ENCODE measurements at regions not wholly inside any gene's neighbourhood (a gene's known extent, or its start where the extent isn't known, plus 50 kb on each side); places are given as distances from the start of the nearest gene placed in this dataset.

- H3K36me3 ChIP-seq (ENCODE audit: control insufficient read depth, insufficient read depth, low read length) = no peaks in the 10 kb centered on the region
- DNase-seq = no peak
- H3K27me3 ChIP-seq (ENCODE audit: control insufficient read depth, insufficient read depth, low read length, poor library complexity, severe bottlenecking) = no peaks in the 10 kb centered on the region
- no peak for TF ChIP-seq CTCF (conservative IDR thresholded peaks at IDR 0.05)
- no peak overlapping the region for H3K27ac ChIP-seq (ENCODE audit: low read depth, low read length)
- 94 to 100% methylated on average over 1 to 3 of the region's 3 CpGs for WGBS, 2 experiments (ENCODE audit: insufficient coverage in 1 of 2, insufficient read length in 1 of 2)
- H3K4me3 ChIP-seq (ENCODE audit: low read length) = no peak overlapping the region
- H3K27me3 Mint-ChIP-seq (ENCODE audit: insufficient read depth) = no peaks in the 10 kb centered on the region
- H3K9me3 ChIP-seq (ENCODE audit: control insufficient read depth, low read length) = peaks cover 12% of the 10 kb centered on the region
- H3K27ac Mint-ChIP-seq = no peak overlapping the region
- H3K4me3 Mint-ChIP-seq = no peak overlapping the region
- no peak overlapping the region for H3K9ac ChIP-seq (ENCODE audit: extremely low read depth, low read length, poor library complexity, severe bottlenecking)
- H3K9me3 Mint-ChIP-seq = peaks cover 5% of the 10 kb centered on the region
- peaks cover 2% of the 10 kb centered on the region for H3K4me1 ChIP-seq (ENCODE audit: control insufficient read depth, insufficient read depth, low read length)
- H3K4me1 Mint-ChIP-seq = peaks cover 22% of the 10 kb centered on the region
- peaks cover under 1% of the 10 kb centered on the region for H3K36me3 Mint-ChIP-seq (ENCODE audit: low read depth)
Measured at GRCh38 chr14:53567236-53567780, 389.3 kb downstream of the BMP4 start.

GRCh38 chr14:53564870-53565269 lies 391.8 kb downstream of the BMP4 start:
- peaks cover 8% of the 10 kb centered on the region for H3K9me3 Mint-ChIP-seq
- Histone ChIP-seq H3K9ac (ENCODE audit: extremely low read depth, low read length, poor library complexity, severe bottlenecking) (no peak overlapping the region), H3K4me3 (ENCODE audit: low read length) (no peak overlapping the region), H3K4me1 (ENCODE audit: control insufficient read depth, insufficient read depth, low read length) (no peaks in the 10 kb centered on the region), H3K27ac (ENCODE audit: low read depth, low read length) (no peak overlapping the region), H3K9me3 (ENCODE audit: control insufficient read depth, low read length) (peaks cover 12% of the 10 kb centered on the region), H3K27me3 (ENCODE audit: control insufficient read depth, insufficient read depth, low read length, poor library complexity, severe bottlenecking) (no peaks in the 10 kb centered on the region), H3K36me3 (ENCODE audit: control insufficient read depth, insufficient read depth, low read length) (no peaks in the 10 kb centered on the region)
- H3K27ac Mint-ChIP-seq = no peak overlapping the region
- 80 to 100% methylated on average over 1 of the region's 1 CpG for WGBS, 2 experiments (ENCODE audit: insufficient coverage in 1 of 2, insufficient read length in 1 of 2)
- no peak overlapping the region for H3K4me3 Mint-ChIP-seq
- no peak for TF ChIP-seq CTCF (conservative IDR thresholded peaks at IDR 0.05)
- DNase-seq = no peak
- no peaks in the 10 kb centered on the region for H3K27me3 Mint-ChIP-seq (ENCODE audit: insufficient read depth)
- H3K4me1 Mint-ChIP-seq = peaks cover 3% of the 10 kb centered on the region
- H3K36me3 Mint-ChIP-seq (ENCODE audit: low read depth) = peaks cover 3% of the 10 kb centered on the region

- Histone ChIP-seq H3K27ac (ENCODE audit: low read depth, low read length) (no peak overlapping the region), H3K4me3 (ENCODE audit: low read length) (no peak overlapping the region), H3K9ac (ENCODE audit: extremely low read depth, low read length, poor library complexity, severe bottlenecking) (no peak overlapping the region), H3K27me3 (ENCODE audit: control insufficient read depth, insufficient read depth, low read length, poor library complexity, severe bottlenecking) (no peaks in the 10 kb centered on the region), H3K4me1 (ENCODE audit: control insufficient read depth, insufficient read depth, low read length) (no peaks in the 10 kb centered on the region), H3K36me3 (ENCODE audit: control insufficient read depth, insufficient read depth, low read length) (no peaks in the 10 kb centered on the region), H3K9me3 (ENCODE audit: control insufficient read depth, low read length) (peaks cover 12% of the 10 kb centered on the region)
- peaks cover 8% of the 10 kb centered on the region for H3K9me3 Mint-ChIP-seq
- H3K27ac Mint-ChIP-seq = no peak overlapping the region
- no peaks in the 10 kb centered on the region for H3K4me1 Mint-ChIP-seq
- DNase-seq = no peak
- no peaks in the 10 kb centered on the region for H3K27me3 Mint-ChIP-seq (ENCODE audit: insufficient read depth)
- H3K4me3 Mint-ChIP-seq = no peak overlapping the region
- peaks cover 3% of the 10 kb centered on the region for H3K36me3 Mint-ChIP-seq (ENCODE audit: low read depth)
- no peak for TF ChIP-seq CTCF (conservative IDR thresholded peaks at IDR 0.05)
Measured at GRCh38 chr14:53563628-53564027, 393.0 kb downstream of the BMP4 start.
